ENCODE measurements at regions not wholly inside any gene's neighbourhood (a gene's known extent, or its start where the extent isn't known, plus 50 kb on each side); places are given as distances from the start of the nearest gene placed in this dataset.

GRCh38 chr7:85322252-85322651 lies 135.4 kb upstream of the SEMA3D start:
- no peak for DNase-seq
- WGBS, 2 donors = 56 to 67% methylated on average over 4 of the region's 4 CpGs
- TF ChIP-seq POLR2A (IDR thresholded peaks at IDR 0.05) = no peak
- no peak for TF ChIP-seq CTCF (IDR thresholded peaks at IDR 0.05)
- intact Hi-C loops (cut with DNase I; ENCODE audit: low total_unique reads) = no loop called here
- H3K36me3 ChIP-seq (ENCODE audit: low read depth, missing control alignments) = no peaks in the 10 kb centered on the region
- H3K9me3 ChIP-seq = no peaks in the 10 kb centered on the region
- no peak overlapping the region for H3K27ac ChIP-seq
- H3K4me3 ChIP-seq = no peak overlapping the region
- no peaks in the 10 kb centered on the region for H3K27me3 ChIP-seq
- H3K4me1 ChIP-seq = no peaks in the 10 kb centered on the region

GRCh38 chr7:85320699-85321476 lies 134.0 kb upstream of the SEMA3D start:
- no peak overlapping the region for H3K27ac ChIP-seq
- no peaks in the 10 kb centered on the region for H3K9me3 ChIP-seq
- DNase-seq = no peak
- WGBS, 2 donors = 69 to 74% methylated on average over 3 of the region's 3 CpGs
- TF ChIP-seq CTCF (IDR thresholded peaks at IDR 0.05) (no peak), POLR2A (IDR thresholded peaks at IDR 0.05) (no peak)
- intact Hi-C loops (cut with DNase I; ENCODE audit: low total_unique reads) = no loop called here
- no peaks in the 10 kb centered on the region for H3K27me3 ChIP-seq
- H3K4me3 ChIP-seq = no peak overlapping the region
- no peaks in the 10 kb centered on the region for H3K4me1 ChIP-seq
- H3K36me3 ChIP-seq (ENCODE audit: low read depth, missing control alignments) = no peaks in the 10 kb centered on the region

- Histone ChIP-seq H3K27me3 (no peaks in the 10 kb centered on the region), H3K9me3 (no peaks in the 10 kb centered on the region), H3K27ac (no peak overlapping the region), H3K4me1 (no peaks in the 10 kb centered on the region), H3K36me3 (ENCODE audit: low read depth, missing control alignments) (no peaks in the 10 kb centered on the region), H3K4me3 (no peak overlapping the region)
- DNase-seq = no peak
- TF ChIP-seq POLR2A (IDR thresholded peaks at IDR 0.05) (no peak), CTCF (IDR thresholded peaks at IDR 0.05) (no peak)
- intact Hi-C loops (cut with DNase I; ENCODE audit: low total_unique reads) = no loop called here
- whole genome bisulfite sequencing, 2 donors = 78 to 79% methylated on average over 2 of the region's 2 CpGs
Measured at GRCh38 chr7:85316489-85316888, 129.6 kb upstream of the SEMA3D start.

GRCh38 chr7:85310301-85310700 lies 123.4 kb upstream of the SEMA3D start:
- H3K4me1 ChIP-seq = no peaks in the 10 kb centered on the region
- H3K27ac ChIP-seq = no peak overlapping the region
- TF ChIP-seq CTCF (IDR thresholded peaks at IDR 0.05) = no peak
- no peak for TF ChIP-seq POLR2A (IDR thresholded peaks at IDR 0.05)
- WGBS, 2 donors = 77 to 78% methylated on average over 1 of the region's 1 CpG
- intact Hi-C loops (cut with DNase I; ENCODE audit: low total_unique reads) = no loop called here
- no peaks in the 10 kb centered on the region for H3K27me3 ChIP-seq
- DNase-seq = no peak
- no peaks in the 10 kb centered on the region for H3K9me3 ChIP-seq
- no peak overlapping the region for H3K4me3 ChIP-seq
- no peaks in the 10 kb centered on the region for H3K36me3 ChIP-seq (ENCODE audit: low read depth, missing control alignments)

- 32 to 44% methylated on average over 2 of the region's 2 CpGs for WGBS, 2 donors
Measured at GRCh38 chr7:85306115-85306514, 119.3 kb upstream of the SEMA3D start.

More at GRCh38 chr7:85306115-85306514, 119.3 kb upstream of the SEMA3D start:
- Histone ChIP-seq H3K27me3 (no peaks in the 10 kb centered on the region), H3K9me3 (no peaks in the 10 kb centered on the region), H3K4me1 (no peaks in the 10 kb centered on the region), H3K4me3 (no peak overlapping the region), H3K27ac (no peak overlapping the region), H3K36me3 (ENCODE audit: low read depth, missing control alignments) (no peaks in the 10 kb centered on the region)
- no peak for TF ChIP-seq CTCF (IDR thresholded peaks at IDR 0.05)
- no peak for TF ChIP-seq POLR2A (IDR thresholded peaks at IDR 0.05)
- intact Hi-C loops (cut with DNase I; ENCODE audit: low total_unique reads) = no loop called here
- no peak for DNase-seq
